ENCODE measurements at regions not wholly inside any gene's neighbourhood (a gene's known extent, or its start where the extent isn't known, plus 50 kb on each side); places are given as distances from the start of the nearest gene placed in this dataset.
A peak's percentile ranks its signal among the peaks of the same experiment; 100 is the strongest.

DNA sequence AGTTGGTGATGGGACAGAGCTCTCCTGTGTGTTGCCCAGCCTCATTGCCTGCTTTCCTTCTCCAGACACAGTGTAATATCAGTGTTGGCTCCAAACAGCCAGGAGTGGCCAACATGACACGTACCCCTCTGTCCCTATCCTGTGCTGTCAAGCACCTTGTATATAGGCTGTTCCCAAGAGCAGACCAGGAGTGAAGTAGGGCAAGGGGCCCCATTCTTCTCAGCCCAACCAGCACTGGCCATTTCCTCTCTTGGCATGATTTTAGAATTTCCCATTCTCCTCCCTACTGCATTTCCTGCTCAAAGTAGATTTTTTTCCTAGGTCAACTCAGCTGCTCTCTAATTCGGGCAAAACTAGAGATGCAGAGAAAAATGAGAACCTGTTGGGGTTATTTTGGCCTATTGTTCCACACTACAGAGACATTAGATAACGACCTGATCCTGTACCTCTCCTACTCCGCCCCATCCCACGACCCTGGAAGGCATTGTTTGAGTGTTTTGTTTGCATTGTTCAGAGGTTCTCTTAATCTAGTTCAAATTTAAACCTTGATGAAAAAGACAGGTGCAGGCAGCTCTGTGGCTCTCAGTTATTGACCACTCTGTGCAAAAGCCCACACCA is 95.6 kb downstream of the RASSF10 start:
- Histone ChIP-seq H3K9ac (replicated peaks; ENCODE audit: extremely low read depth, insufficient read depth, low read length) (no peak overlapping the region), H3K4me3 (replicated peaks in 1 of 3; ENCODE audit: insufficient read depth in 1 of 3, low read depth in 1 of 3, low read length in 3 of 3) (peak overlapping the region in 1 of 3 experiments; percentile 0), H3K9me1 (replicated peaks; ENCODE audit: control insufficient read depth, extremely low read depth, insufficient read depth, low read length) (no peaks in the 10 kb centered on the region), H4K20me1 (replicated peaks; ENCODE audit: control insufficient read depth, extremely low read depth, insufficient read depth, low read length) (no peaks in the 10 kb centered on the region), H3K79me2 (ENCODE audit: control insufficient read depth, insufficient read depth, low read length) (no peaks in the 10 kb centered on the region), H3K27ac (ENCODE audit: insufficient read depth, low read depth, low read length) (peak overlapping the region; percentile 60), H3K9me3 (replicated peaks; ENCODE audit: control insufficient read depth, insufficient read depth, low read length) (no peaks in the 10 kb centered on the region), H2AFZ (ENCODE audit: low read depth, low read length) (no peak overlapping the region), H3K4me1 (ENCODE audit: control insufficient read depth, extremely low read depth, insufficient read depth, low read length) (peaks cover 36% of the 10 kb centered on the region), H3K4me2 (ENCODE audit: insufficient read depth, low read length) (peak overlapping the region; percentile 76), H3K36me3 (ENCODE audit: control insufficient read depth in 2 of 2, extremely low read depth in 1 of 2, insufficient read depth in 2 of 2, low read length in 2 of 2) (no peaks in the 10 kb centered on the region), H3K27me3 (ENCODE audit: control insufficient read depth in 2 of 2, insufficient read depth in 2 of 2, low read length in 2 of 2) (no peaks in the 10 kb centered on the region)
- FAIRE-seq (no peak), DNase-seq (ENCODE audit: low read depth, low spot score) (peak; percentile 88)
- dilution Hi-C loops (cut with MboI; ENCODE audit: extremely low pct_ligation_motif_present, low sequenced_read_pairs) = no loop called here
- intact Hi-C loops (cut with micrococcal nuclease) = loop anchor here (1.0 to 5.0 kb wide), 6 partner anchors 14 to 411 kb away; partner anchors contain the start of gene RASSF10
- ChIA-PET CTCF (interaction anchor here (0.8 to 2.7 kb wide), 6 partner anchors 10 to 141 kb away, joined by 3 to 15 read pairs (median 4); no protein-coding TSS in a partner anchor), POLR2A (interaction anchor here (0.6 kb wide), 1 partner anchor 14 kb away, joined by 3 read pairs; no protein-coding TSS in a partner anchor)
- TF ChIP-seq MYC (IDR thresholded peaks at IDR 0.05; ENCODE audit: low read depth, low read length) (no peak), GATA2 (IDR thresholded peaks at IDR 0.05; ENCODE audit: insufficient read depth, insufficient read length, low read depth, low read length) (no peak), POLR2A (IDR thresholded peaks at IDR 0.05; ENCODE audit: low read depth, low read length) (no peak), FOS (IDR thresholded peaks at IDR 0.05; ENCODE audit: borderline replicate concordance, insufficient read depth, low read length) (no peak), POLR2AphosphoS5 (IDR thresholded peaks at IDR 0.05; ENCODE audit: insufficient read depth, low read depth, low read length) (no peak), EZH2 (IDR thresholded peaks at IDR 0.05; ENCODE audit: borderline replicate concordance, low read depth, low read length, severe bottlenecking) (no peak), JUN (IDR thresholded peaks at IDR 0.05; ENCODE audit: borderline replicate concordance, insufficient read depth, insufficient read length, low read depth) (no peak)
- TF ChIP-seq, protein P1, sequence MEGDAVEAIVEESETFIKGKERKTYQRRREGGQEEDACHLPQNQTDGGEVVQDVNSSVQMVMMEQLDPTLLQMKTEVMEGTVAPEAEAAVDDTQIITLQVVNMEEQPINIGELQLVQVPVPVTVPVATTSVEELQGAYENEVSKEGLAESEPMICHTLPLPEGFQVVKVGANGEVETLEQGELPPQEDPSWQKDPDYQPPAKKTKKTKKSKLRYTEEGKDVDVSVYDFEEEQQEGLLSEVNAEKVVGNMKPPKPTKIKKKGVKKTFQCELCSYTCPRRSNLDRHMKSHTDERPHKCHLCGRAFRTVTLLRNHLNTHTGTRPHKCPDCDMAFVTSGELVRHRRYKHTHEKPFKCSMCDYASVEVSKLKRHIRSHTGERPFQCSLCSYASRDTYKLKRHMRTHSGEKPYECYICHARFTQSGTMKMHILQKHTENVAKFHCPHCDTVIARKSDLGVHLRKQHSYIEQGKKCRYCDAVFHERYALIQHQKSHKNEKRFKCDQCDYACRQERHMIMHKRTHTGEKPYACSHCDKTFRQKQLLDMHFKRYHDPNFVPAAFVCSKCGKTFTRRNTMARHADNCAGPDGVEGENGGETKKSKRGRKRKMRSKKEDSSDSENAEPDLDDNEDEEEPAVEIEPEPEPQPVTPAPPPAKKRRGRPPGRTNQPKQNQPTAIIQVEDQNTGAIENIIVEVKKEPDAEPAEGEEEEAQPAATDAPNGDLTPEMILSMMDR (IDR thresholded peaks at IDR 0.05; ENCODE audit: extremely low read depth in 1 of 2, insufficient read depth in 1 of 2, low read depth in 1 of 2, low read length in 2 of 2) = no peak
- TF ChIP-seq, protein P2, sequence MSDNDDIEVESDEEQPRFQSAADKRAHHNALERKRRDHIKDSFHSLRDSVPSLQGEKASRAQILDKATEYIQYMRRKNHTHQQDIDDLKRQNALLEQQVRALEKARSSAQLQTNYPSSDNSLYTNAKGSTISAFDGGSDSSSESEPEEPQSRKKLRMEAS (IDR thresholded peaks at IDR 0.05; ENCODE audit: insufficient read depth, insufficient read length) = no peak
- no TSS peak for BruUV-seq (replicated peaks)

Data from endothelial cell of umbilical vein (primary cell).